Liver (tissue), 3 donors: ENCODE measurements at regions not wholly inside any gene's neighbourhood (a gene's known extent, or its start where the extent isn't known, plus 50 kb on each side); places are given as distances from the start of the nearest gene placed in this dataset.

Experiments used
- EGR1 ChIP-seq, 2 donors: IDR thresholded peaks; 2 replicates each; pipeline ENCODE4 v1.6.1; 2016 to 2018; ENCODE audit warnings: antibody characterized with exemption in 2 of 2, low read depth in 2 of 2
- FOXA1 ChIP-seq: IDR thresholded peaks from 2 replicates; pipeline ENCODE4 v1.6.1; 2016; ENCODE audit warnings: antibody characterized with exemption
- RAD21 ChIP-seq, 2 donors: IDR thresholded peaks; 2 replicates each; pipeline ENCODE4 v1.6.1; 2016; ENCODE audit warnings: antibody characterized with exemption in 2 of 2, mild to moderate bottlenecking in 2 of 2
- YY1 ChIP-seq: IDR thresholded peaks from 2 replicates; pipeline ENCODE4 v1.6.1; 2016; ENCODE audit warnings: antibody characterized with exemption, mild to moderate bottlenecking
- TF ChIP-seq, protein P1 (sequence below): IDR thresholded peaks from 2 replicates; pipeline ENCODE4 v1.6.1; 2016; ENCODE audit warnings: antibody characterized with exemption
- TF ChIP-seq, protein P2 (sequence below): fragments of 150-350 bp; IDR thresholded peaks from 2 replicates; pipeline ENCODE4 v1.5.1; 2017; ENCODE audit warnings: improper control_type of control experiment, low read depth, low read length; ENCODE audit not compliant: missing input control
- TF ChIP-seq, protein P3 (sequence below): IDR thresholded peaks from 2 replicates; pipeline ENCODE4 v1.6.1; 2016; ENCODE audit warnings: antibody characterized with exemption
- donor health status: healthy.
- donor health status: healthy.

DNA sequence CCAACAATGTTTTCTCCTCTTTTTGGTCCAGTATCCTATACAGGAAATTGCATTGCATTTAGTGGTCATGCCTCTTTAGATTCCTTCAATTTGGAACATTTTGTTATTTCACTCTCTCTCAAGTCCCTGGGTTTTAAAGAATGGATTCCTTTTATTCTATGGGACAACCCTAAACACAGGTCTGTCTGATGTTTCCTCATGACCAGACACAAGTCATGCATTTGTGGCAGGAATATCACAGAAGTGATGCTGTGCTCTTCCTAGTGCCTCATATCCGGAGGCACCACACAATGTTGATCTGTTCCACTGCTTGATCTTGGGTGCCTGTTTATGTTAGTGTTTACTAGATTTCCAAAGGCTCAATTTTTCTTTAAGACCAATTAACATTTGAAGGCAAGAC lies 69.7 kb upstream of the H2AZ1 start:
- TF ChIP-seq, protein P1, sequence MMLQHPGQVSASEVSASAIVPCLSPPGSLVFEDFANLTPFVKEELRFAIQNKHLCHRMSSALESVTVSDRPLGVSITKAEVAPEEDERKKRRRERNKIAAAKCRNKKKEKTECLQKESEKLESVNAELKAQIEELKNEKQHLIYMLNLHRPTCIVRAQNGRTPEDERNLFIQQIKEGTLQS = no peak
- TF ChIP-seq FOXA1 (no peak), RAD21 (IDR thresholded peaks at IDR 0.05) (no peak), EGR1 (IDR thresholded peaks at IDR 0.05; ENCODE audit: low read depth in 2 of 2) (no peak), YY1 (no peak)
- TF ChIP-seq, protein P2, sequence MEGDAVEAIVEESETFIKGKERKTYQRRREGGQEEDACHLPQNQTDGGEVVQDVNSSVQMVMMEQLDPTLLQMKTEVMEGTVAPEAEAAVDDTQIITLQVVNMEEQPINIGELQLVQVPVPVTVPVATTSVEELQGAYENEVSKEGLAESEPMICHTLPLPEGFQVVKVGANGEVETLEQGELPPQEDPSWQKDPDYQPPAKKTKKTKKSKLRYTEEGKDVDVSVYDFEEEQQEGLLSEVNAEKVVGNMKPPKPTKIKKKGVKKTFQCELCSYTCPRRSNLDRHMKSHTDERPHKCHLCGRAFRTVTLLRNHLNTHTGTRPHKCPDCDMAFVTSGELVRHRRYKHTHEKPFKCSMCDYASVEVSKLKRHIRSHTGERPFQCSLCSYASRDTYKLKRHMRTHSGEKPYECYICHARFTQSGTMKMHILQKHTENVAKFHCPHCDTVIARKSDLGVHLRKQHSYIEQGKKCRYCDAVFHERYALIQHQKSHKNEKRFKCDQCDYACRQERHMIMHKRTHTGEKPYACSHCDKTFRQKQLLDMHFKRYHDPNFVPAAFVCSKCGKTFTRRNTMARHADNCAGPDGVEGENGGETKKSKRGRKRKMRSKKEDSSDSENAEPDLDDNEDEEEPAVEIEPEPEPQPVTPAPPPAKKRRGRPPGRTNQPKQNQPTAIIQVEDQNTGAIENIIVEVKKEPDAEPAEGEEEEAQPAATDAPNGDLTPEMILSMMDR = no peak
- TF ChIP-seq, protein P3, sequence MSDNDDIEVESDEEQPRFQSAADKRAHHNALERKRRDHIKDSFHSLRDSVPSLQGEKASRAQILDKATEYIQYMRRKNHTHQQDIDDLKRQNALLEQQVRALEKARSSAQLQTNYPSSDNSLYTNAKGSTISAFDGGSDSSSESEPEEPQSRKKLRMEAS = no peak
